LNCAP (cell line): ENCODE measurements at regions not wholly inside any gene's neighbourhood (a gene's known extent, or its start where the extent isn't known, plus 50 kb on each side); places are given as distances from the start of the nearest gene placed in this dataset.

Experiments
- CTCF ChIP-seq: fragments of 450-650 bp; IDR thresholded peaks from 2 replicates; pipeline ENCODE4 v1.5.1; 2017; ENCODE audit warnings: mild to moderate bottlenecking

GRCh38 chr17:71147906-71148305, 972.9 kb upstream of the SOX9 start:
- no peak for TF ChIP-seq CTCF

- TF ChIP-seq CTCF, result no peak
These were observed 971.2 kb upstream of the SOX9 start for GRCh38 chr17:71149607-71150006.

- no peak for TF ChIP-seq CTCF
These were observed 963.5 kb upstream of the SOX9 start for GRCh38 chr17:71157297-71157696.

GRCh38 chr17:71158437-71158836, 962.4 kb upstream of the SOX9 start:
- no peak for TF ChIP-seq CTCF

- no peak for TF ChIP-seq CTCF
These were observed 957.6 kb upstream of the SOX9 start for GRCh38 chr17:71163121-71163812.

DNA sequence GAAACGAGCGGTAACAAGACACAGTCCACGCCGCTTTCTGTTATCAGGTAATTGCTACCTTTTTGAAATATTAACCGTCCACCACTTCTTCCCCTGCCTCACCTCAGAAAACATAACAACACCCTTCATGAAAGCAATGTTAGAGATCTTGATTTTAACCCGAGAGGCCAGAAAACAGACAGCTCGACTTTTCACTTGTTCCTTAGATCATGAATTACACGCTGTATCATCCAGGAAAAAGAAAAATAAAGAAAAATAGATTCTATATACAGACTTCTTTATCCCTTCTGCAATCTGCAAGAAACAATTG, 957.1 kb upstream of the SOX9 start:
- no peak for TF ChIP-seq CTCF

DNA sequence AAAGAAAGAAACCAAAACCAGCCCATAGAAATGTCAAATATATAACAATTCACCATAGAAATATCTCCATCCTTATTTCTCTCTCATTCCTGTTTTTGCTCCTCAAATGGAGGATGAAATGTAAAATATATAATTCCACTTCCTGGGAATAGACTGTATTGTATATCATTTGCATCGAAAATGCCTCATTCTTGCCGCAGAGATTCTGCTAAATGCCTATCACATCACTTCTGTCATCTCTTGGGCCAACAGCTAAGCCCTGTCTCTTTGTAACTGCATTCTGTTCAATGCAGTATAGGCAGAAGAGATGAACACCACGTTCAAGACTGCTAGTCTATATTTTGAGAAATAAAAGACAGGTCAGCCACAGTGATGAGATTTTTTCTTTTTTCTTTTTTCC, 956.3 kb upstream of the SOX9 start:
- TF ChIP-seq CTCF, result no peak

- no peak for TF ChIP-seq CTCF
These were observed 954.5 kb upstream of the SOX9 start for GRCh38 chr17:71166311-71166710.
